ENCODE measurements at regions not wholly inside any gene's neighbourhood (a gene's known extent, or its start where the extent isn't known, plus 50 kb on each side); places are given as distances from the start of the nearest gene placed in this dataset.

- TF ChIP-seq CTCF (IDR thresholded peaks at IDR 0.05; ENCODE audit: low read length) (no peak), EZH2 (IDR thresholded peaks at IDR 0.05; ENCODE audit: borderline replicate concordance, low read length) (no peak)
Observed at GRCh38 chr3:164132878-164133277, 945.4 kb downstream of the SI start.
